WTC11 (cell line): ENCODE measurements at regions not wholly inside any gene's neighbourhood (a gene's known extent, or its start where the extent isn't known, plus 50 kb on each side); places are given as distances from the start of the nearest gene placed in this dataset.

Experiments
- ATAC-seq: fragments of 200-7000 bp; cut with Tn5 transposase; 2 replicates; pipeline ENCODE4 v1.10.0; 2021; ENCODE audit warnings: mild to moderate bottlenecking, moderate library complexity
- CTCF ChIA-PET: fragments of 300-600 bp; sonication (Branson Sonifier 250); formaldehyde crosslinking; loops from one replicate; lab custom pipeline; 2021; ENCODE audit warnings: antibody characterized with exemption; lab: Charles Lee
- POLR2A ChIA-PET: fragments of 350-600 bp; sonication (Branson Sonifier 250); formaldehyde crosslinking; loops from one replicate; lab custom pipeline; 2021; ENCODE audit warnings: antibody characterized with exemption; lab: Charles Lee
- DNase-seq: peaks from one replicate; pipeline ENCODE4 v3.0.0; 2021; ENCODE audit warnings: low spot score
- H3K27ac Mint-ChIP-seq: 2 replicates; pipeline ENCODE4 v1.8.0; 2021; ENCODE audit warnings: mixed read lengths
- H3K27me3 Mint-ChIP-seq: 2 replicates; pipeline ENCODE4 v1.8.0; 2021; ENCODE audit warnings: low read depth, mild to moderate bottlenecking, moderate library complexity, mixed read lengths
- H3K36me3 Mint-ChIP-seq: 2 replicates; pipeline ENCODE4 v1.8.0; 2021; ENCODE audit warnings: mixed read lengths
- H3K4me1 Mint-ChIP-seq: 2 replicates; pipeline ENCODE4 v1.8.0; 2022; ENCODE audit warnings: mixed read lengths
- H3K4me3 Mint-ChIP-seq: 2 replicates; pipeline ENCODE4 v1.8.0; 2021; ENCODE audit warnings: mild to moderate bottlenecking, moderate library complexity, mixed read lengths
- H3K9me3 Mint-ChIP-seq: 2 replicates; pipeline ENCODE4 v1.8.0; 2021; ENCODE audit warnings: mixed read lengths
- ATF1 ChIP-seq: sonication (generic); formaldehyde crosslinking; IDR thresholded peaks from 2 replicates; pipeline ENCODE4 v1.8.1; 2023; ENCODE audit warnings: mild to moderate bottlenecking, moderate library complexity, missing genetic modification reagents
- CREB1 ChIP-seq: sonication (generic); formaldehyde crosslinking; IDR thresholded peaks from 2 replicates; pipeline ENCODE4 v1.8.0; 2023; ENCODE audit warnings: mild to moderate bottlenecking, missing genetic modification reagents
- ETV6 ChIP-seq: sonication (generic); formaldehyde crosslinking; IDR thresholded peaks from 2 replicates; pipeline ENCODE4 v1.8.1; 2022; ENCODE audit warnings: mild to moderate bottlenecking, missing genetic modification reagents
- FOXK1 ChIP-seq: sonication (generic); formaldehyde crosslinking; IDR thresholded peaks from 2 replicates; pipeline ENCODE4 v1.8.0; 2022; ENCODE audit warnings: mild to moderate bottlenecking, moderate library complexity, missing genetic modification reagents
- NFATC4 ChIP-seq: fragments of 250-450 bp; sonication (Bioruptor Pico); IDR thresholded peaks from 2 replicates; pipeline ENCODE4 v1.9.0; 2021; ENCODE audit warnings: mild to moderate bottlenecking
- NR3C1 ChIP-seq: sonication (generic); formaldehyde crosslinking; conservative IDR thresholded peaks from 2 replicates; pipeline ENCODE4 v1.8.1; 2023; ENCODE audit warnings: low read depth, mild to moderate bottlenecking, missing genetic modification reagents
- SOX15 ChIP-seq: fragments of 250-450 bp; sonication (Bioruptor Pico); IDR thresholded peaks from 2 replicates; pipeline ENCODE4 v1.9.0; 2021; ENCODE audit warnings: mild to moderate bottlenecking
- SP1 ChIP-seq: sonication (generic); formaldehyde crosslinking; conservative IDR thresholded peaks from 2 replicates; pipeline ENCODE4 v1.8.1; 2022; ENCODE audit warnings: missing genetic modification reagents
- TEAD1 ChIP-seq: sonication (generic); formaldehyde crosslinking; IDR thresholded peaks from 2 replicates; pipeline ENCODE4 v1.8.0; 2022; ENCODE audit warnings: mild to moderate bottlenecking, missing genetic modification reagents
- ZNF138 ChIP-seq: sonication (generic); formaldehyde crosslinking; conservative IDR thresholded peaks from 2 replicates; pipeline ENCODE4 v1.8.1; 2022; ENCODE audit warnings: mild to moderate bottlenecking, moderate library complexity, missing genetic modification reagents
- ZNF396 ChIP-seq: fragments of 250-450 bp; sonication (Bioruptor Pico); IDR thresholded peaks from 2 replicates; pipeline ENCODE4 v1.8.0; 2021; ENCODE audit warnings: mild to moderate bottlenecking, moderate library complexity, borderline replicate concordance
- ZNF416 ChIP-seq: fragments of 250-450 bp; sonication (Bioruptor Pico); IDR thresholded peaks from 2 replicates; pipeline ENCODE4 v1.9.0; 2021; ENCODE audit warnings: mild to moderate bottlenecking, inconsistent platforms
- TF ChIP-seq, protein P1 (sequence below): sonication (generic); formaldehyde crosslinking; IDR thresholded peaks from 2 replicates; pipeline ENCODE4 v1.8.0; 2023; ENCODE audit warnings: missing genetic modification reagents, mild to moderate bottlenecking, borderline replicate concordance
- TF ChIP-seq, protein P2 (sequence below): sonication (generic); formaldehyde crosslinking; IDR thresholded peaks from 2 replicates; pipeline ENCODE4 v1.8.1; 2023; ENCODE audit warnings: mild to moderate bottlenecking, missing genetic modification reagents, borderline replicate concordance
- TF ChIP-seq, protein P3 (sequence below): fragments of 250-450 bp; sonication (Bioruptor Pico); IDR thresholded peaks from 2 replicates; pipeline ENCODE4 v1.9.0; 2021; ENCODE audit warnings: mild to moderate bottlenecking
- TF ChIP-seq, protein P4 (sequence below): sonication (generic); formaldehyde crosslinking; IDR thresholded peaks from 2 replicates; pipeline ENCODE4 v1.8.0; 2023; ENCODE audit warnings: missing genetic modification reagents
- TF ChIP-seq, protein P5 (sequence below): fragments of 250-450 bp; sonication (Bioruptor Pico); IDR thresholded peaks from 2 replicates; pipeline ENCODE4 v1.9.0; 2021; ENCODE audit warnings: mild to moderate bottlenecking
- TF ChIP-seq, protein P6 (sequence below): fragments of 250-450 bp; sonication (Bioruptor Pico); IDR thresholded peaks from 2 replicates; pipeline ENCODE4 v1.9.0; 2021; ENCODE audit warnings: moderate library complexity, mild to moderate bottlenecking, inconsistent platforms, borderline replicate concordance
- TF ChIP-seq, protein P7 (sequence below): fragments of 250-450 bp; sonication (Bioruptor Pico); conservative IDR thresholded peaks from 2 replicates; pipeline ENCODE4 v1.9.0; 2021; ENCODE audit warnings: mild to moderate bottlenecking
- TF ChIP-seq, protein P8 (sequence below): sonication (generic); formaldehyde crosslinking; IDR thresholded peaks from 2 replicates; pipeline ENCODE4 v1.8.1; 2022; ENCODE audit warnings: missing genetic modification reagents, borderline replicate concordance

DNA sequence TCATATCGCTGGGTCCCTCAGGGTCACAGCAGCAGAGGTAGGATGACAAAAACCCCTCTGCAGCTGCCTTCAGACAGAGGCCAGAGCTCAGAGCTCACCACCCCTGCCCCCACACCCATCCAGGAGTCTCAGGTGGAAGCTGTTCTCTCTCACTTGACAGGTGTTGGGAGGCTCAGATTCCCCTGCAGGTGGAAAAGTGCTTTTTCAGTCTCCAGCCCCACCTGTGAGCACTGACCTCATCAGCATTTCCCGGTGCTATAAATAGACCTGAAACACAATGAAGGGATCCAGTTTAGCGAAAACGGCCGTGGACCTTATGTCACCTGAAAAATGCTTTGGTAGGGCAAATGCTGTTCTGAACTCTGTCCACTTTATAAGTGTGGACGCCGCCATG lies 254.9 kb downstream of the NDUFA10 start (continued):
- TF ChIP-seq, protein P1, sequence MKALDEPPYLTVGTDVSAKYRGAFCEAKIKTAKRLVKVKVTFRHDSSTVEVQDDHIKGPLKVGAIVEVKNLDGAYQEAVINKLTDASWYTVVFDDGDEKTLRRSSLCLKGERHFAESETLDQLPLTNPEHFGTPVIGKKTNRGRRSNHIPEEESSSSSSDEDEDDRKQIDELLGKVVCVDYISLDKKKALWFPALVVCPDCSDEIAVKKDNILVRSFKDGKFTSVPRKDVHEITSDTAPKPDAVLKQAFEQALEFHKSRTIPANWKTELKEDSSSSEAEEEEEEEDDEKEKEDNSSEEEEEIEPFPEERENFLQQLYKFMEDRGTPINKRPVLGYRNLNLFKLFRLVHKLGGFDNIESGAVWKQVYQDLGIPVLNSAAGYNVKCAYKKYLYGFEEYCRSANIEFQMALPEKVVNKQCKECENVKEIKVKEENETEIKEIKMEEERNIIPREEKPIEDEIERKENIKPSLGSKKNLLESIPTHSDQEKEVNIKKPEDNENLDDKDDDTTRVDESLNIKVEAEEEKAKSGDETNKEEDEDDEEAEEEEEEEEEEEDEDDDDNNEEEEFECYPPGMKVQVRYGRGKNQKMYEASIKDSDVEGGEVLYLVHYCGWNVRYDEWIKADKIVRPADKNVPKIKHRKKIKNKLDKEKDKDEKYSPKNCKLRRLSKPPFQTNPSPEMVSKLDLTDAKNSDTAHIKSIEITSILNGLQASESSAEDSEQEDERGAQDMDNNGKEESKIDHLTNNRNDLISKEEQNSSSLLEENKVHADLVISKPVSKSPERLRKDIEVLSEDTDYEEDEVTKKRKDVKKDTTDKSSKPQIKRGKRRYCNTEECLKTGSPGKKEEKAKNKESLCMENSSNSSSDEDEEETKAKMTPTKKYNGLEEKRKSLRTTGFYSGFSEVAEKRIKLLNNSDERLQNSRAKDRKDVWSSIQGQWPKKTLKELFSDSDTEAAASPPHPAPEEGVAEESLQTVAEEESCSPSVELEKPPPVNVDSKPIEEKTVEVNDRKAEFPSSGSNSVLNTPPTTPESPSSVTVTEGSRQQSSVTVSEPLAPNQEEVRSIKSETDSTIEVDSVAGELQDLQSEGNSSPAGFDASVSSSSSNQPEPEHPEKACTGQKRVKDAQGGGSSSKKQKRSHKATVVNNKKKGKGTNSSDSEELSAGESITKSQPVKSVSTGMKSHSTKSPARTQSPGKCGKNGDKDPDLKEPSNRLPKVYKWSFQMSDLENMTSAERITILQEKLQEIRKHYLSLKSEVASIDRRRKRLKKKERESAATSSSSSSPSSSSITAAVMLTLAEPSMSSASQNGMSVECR (CRISPR knock-in tag) = no peak
- no peak for TF ChIP-seq ETV6 (CRISPR knock-in tag)
- no peak for TF ChIP-seq ZNF396 (CRISPR knock-in tag)
- no peak for TF ChIP-seq CREB1 (CRISPR knock-in tag)
- TF ChIP-seq, protein P2, sequence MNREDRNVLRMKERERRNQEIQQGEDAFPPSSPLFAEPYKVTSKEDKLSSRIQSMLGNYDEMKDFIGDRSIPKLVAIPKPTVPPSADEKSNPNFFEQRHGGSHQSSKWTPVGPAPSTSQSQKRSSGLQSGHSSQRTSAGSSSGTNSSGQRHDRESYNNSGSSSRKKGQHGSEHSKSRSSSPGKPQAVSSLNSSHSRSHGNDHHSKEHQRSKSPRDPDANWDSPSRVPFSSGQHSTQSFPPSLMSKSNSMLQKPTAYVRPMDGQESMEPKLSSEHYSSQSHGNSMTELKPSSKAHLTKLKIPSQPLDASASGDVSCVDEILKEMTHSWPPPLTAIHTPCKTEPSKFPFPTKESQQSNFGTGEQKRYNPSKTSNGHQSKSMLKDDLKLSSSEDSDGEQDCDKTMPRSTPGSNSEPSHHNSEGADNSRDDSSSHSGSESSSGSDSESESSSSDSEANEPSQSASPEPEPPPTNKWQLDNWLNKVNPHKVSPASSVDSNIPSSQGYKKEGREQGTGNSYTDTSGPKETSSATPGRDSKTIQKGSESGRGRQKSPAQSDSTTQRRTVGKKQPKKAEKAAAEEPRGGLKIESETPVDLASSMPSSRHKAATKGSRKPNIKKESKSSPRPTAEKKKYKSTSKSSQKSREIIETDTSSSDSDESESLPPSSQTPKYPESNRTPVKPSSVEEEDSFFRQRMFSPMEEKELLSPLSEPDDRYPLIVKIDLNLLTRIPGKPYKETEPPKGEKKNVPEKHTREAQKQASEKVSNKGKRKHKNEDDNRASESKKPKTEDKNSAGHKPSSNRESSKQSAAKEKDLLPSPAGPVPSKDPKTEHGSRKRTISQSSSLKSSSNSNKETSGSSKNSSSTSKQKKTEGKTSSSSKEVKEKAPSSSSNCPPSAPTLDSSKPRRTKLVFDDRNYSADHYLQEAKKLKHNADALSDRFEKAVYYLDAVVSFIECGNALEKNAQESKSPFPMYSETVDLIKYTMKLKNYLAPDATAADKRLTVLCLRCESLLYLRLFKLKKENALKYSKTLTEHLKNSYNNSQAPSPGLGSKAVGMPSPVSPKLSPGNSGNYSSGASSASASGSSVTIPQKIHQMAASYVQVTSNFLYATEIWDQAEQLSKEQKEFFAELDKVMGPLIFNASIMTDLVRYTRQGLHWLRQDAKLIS = no peak
- TF ChIP-seq SP1 = no peak
- TF ChIP-seq TEAD1 = no peak
- TF ChIP-seq, protein P3, sequence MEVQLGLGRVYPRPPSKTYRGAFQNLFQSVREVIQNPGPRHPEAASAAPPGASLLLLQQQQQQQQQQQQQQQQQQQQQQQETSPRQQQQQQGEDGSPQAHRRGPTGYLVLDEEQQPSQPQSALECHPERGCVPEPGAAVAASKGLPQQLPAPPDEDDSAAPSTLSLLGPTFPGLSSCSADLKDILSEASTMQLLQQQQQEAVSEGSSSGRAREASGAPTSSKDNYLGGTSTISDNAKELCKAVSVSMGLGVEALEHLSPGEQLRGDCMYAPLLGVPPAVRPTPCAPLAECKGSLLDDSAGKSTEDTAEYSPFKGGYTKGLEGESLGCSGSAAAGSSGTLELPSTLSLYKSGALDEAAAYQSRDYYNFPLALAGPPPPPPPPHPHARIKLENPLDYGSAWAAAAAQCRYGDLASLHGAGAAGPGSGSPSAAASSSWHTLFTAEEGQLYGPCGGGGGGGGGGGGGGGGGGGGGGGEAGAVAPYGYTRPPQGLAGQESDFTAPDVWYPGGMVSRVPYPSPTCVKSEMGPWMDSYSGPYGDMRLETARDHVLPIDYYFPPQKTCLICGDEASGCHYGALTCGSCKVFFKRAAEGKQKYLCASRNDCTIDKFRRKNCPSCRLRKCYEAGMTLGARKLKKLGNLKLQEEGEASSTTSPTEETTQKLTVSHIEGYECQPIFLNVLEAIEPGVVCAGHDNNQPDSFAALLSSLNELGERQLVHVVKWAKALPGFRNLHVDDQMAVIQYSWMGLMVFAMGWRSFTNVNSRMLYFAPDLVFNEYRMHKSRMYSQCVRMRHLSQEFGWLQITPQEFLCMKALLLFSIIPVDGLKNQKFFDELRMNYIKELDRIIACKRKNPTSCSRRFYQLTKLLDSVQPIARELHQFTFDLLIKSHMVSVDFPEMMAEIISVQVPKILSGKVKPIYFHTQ = no peak
- TF ChIP-seq ATF1 (CRISPR knock-in tag) = no peak
- no peak for TF ChIP-seq ZNF138 (CRISPR knock-in tag)
- TF ChIP-seq NR3C1 (CRISPR knock-in tag) = no peak

DNA sequence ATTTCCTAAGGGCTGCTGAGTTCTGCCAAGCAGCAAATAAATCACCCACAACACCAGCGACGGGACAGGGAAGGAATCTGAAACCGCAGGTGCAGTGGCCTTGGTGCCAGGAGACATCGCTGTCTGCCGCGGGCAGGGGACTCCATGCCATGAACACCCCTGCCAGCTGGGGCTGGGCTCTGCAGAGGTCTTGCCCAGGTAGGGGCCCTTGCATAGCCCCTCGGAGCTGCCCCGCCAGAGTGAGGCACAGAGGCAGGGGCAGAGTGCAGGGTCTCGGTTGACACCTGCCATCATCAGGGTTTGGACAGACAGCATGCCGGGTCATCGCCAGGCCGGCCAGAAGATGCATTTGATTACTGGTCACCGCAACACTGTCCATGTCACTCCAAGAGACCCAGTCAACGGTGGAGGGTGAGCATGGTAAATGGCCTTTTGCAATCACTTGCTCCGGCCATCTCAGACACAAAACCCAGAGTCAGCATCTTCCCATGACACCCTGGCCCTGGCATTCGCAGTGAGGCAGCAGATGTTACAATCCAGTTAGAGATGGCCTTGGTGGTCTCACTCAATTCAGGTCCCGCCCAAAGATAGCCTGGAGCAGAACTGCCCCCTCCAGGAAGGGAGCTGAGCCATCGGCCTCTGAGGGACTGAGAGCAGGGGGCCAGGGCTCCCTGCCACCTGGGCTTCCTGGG lies 255.4 kb downstream of the NDUFA10 start:
- H3K9me3 Mint-ChIP-seq = peaks cover 23% of the 10 kb centered on the region
- DNase-seq (no peak), ATAC-seq (no peak)
- H3K4me3 Mint-ChIP-seq = no peak overlapping the region
- POLR2A ChIA-PET = no interaction called here
- peaks cover 2% of the 10 kb centered on the region; the same call in 1 of the 2 replicates for H3K27me3 Mint-ChIP-seq
- peaks cover 3% of the 10 kb centered on the region for H3K36me3 Mint-ChIP-seq
- CTCF ChIA-PET = no interaction called here
- H3K27ac Mint-ChIP-seq = no peak overlapping the region
- H3K4me1 Mint-ChIP-seq = no peaks in the 10 kb centered on the region
- no peak for TF ChIP-seq FOXK1 (CRISPR knock-in tag)
- no peak for TF ChIP-seq SOX15 (CRISPR knock-in tag)
- TF ChIP-seq, protein P4, sequence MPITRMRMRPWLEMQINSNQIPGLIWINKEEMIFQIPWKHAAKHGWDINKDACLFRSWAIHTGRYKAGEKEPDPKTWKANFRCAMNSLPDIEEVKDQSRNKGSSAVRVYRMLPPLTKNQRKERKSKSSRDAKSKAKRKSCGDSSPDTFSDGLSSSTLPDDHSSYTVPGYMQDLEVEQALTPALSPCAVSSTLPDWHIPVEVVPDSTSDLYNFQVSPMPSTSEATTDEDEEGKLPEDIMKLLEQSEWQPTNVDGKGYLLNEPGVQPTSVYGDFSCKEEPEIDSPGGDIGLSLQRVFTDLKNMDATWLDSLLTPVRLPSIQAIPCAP = no peak
- TF ChIP-seq, protein P5, sequence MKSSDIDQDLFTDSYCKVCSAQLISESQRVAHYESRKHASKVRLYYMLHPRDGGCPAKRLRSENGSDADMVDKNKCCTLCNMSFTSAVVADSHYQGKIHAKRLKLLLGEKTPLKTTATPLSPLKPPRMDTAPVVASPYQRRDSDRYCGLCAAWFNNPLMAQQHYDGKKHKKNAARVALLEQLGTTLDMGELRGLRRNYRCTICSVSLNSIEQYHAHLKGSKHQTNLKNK (CRISPR knock-in tag) = no peak
- TF ChIP-seq NFATC4 = no peak
- TF ChIP-seq, protein P6, sequence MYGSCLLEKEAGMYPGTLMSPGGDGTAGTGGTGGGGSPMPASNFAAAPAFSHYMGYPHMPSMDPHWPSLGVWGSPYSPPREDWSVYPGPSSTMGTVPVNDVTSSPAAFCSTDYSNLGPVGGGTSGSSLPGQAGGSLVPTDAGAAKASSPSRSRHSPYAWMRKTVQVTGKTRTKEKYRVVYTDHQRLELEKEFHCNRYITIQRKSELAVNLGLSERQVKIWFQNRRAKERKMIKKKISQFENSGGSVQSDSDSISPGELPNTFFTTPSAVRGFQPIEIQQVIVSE (CRISPR knock-in tag) = no peak
- TF ChIP-seq, protein P7, sequence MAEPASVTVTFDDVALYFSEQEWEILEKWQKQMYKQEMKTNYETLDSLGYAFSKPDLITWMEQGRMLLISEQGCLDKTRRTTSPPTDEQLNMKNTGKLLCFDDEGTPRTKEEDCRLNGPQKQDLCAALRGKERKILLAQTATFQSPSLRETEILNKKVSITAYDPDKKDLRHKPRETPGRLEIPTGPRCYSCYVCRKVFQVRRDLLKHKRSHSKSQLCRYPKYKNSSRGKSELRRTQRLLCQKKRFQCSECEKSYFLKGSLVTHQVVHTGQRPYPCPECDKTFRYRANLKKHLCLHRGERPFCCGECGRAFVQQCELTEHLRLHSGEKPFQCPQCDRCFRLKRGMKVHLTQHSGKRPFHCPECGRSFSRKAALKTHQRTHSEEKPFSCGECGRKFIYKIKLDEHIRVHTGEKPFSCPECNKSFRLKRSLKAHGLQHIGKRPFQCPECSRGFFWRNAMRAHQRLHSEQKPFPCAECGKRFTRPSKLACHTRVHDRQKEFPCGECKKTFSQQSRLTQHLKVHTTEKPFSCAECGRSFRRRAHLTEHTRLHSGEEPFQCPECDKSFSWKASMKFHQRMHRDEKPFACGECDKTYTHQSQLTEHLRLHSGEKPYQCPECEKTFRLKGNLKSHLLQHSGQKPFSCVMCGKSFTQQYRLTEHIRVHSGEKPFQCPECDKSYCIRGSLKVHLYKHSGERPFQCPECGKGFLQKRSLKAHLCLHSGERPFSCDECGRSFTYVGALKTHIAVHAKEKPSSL = no peak
- TF ChIP-seq ZNF416 (CRISPR knock-in tag) = no peak
- TF ChIP-seq, protein P8, sequence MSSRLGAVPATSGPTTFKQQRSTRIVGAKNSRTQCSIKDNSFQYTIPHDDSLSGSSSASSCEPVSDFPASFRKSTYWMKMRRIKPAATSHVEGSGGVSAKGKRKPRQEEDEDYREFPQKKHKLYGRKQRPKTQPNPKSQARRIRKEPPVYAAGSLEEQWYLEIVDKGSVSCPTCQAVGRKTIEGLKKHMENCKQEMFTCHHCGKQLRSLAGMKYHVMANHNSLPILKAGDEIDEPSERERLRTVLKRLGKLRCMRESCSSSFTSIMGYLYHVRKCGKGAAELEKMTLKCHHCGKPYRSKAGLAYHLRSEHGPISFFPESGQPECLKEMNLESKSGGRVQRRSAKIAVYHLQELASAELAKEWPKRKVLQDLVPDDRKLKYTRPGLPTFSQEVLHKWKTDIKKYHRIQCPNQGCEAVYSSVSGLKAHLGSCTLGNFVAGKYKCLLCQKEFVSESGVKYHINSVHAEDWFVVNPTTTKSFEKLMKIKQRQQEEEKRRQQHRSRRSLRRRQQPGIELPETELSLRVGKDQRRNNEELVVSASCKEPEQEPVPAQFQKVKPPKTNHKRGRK = no peak
